PC-3 (cell line): ENCODE measurements at regions not wholly inside any gene's neighbourhood (a gene's known extent, or its start where the extent isn't known, plus 50 kb on each side); places are given as distances from the start of the nearest gene placed in this dataset.

Experiments used
- CTCF ChIP-seq: fragments of 300-600 bp; sonication (generic); conservative IDR thresholded peaks from 2 replicates; pipeline ENCODE4 v1.5.1; 2017; ENCODE audit warnings: antibody characterized with exemption, low read depth, mild to moderate bottlenecking, low read length
- EZH2 ChIP-seq: fragments of 300-600 bp; sonication (generic); IDR thresholded peaks from one replicate; pipeline ENCODE4 v1.6.1; 2017; ENCODE audit warnings: antibody characterized with exemption, mild to moderate bottlenecking, low read length; ENCODE audit not compliant: unreplicated experiment
- EZH2phosphoT487 ChIP-seq: fragments of 300-600 bp; sonication (generic); IDR thresholded peaks from 2 replicates; pipeline ENCODE4 v1.6.1; 2018; ENCODE audit warnings: mild to moderate bottlenecking, antibody characterized with exemption, low read length, borderline replicate concordance

GRCh38 chr19:32178401-32178800, 167.0 kb upstream of the ZNF507 start:
- TF ChIP-seq CTCF (no peak), EZH2 (no peak), EZH2phosphoT487 (no peak)
